GM12892 (cell line): ENCODE measurements at regions not wholly inside any gene's neighbourhood (a gene's known extent, or its start where the extent isn't known, plus 50 kb on each side); places are given as distances from the start of the nearest gene placed in this dataset.

Experiments
- POLR2A ChIP-seq: IDR thresholded peaks from 2 replicates; pipeline ENCODE4 v1.6.1; 2011; ENCODE audit warnings: low read depth, low read length, control low read depth
- POLR2AphosphoS5 ChIP-seq: IDR thresholded peaks from 2 replicates; pipeline ENCODE4 v1.6.1; 2011; ENCODE audit warnings: low read depth, low read length, control low read depth
- TAF1 ChIP-seq: IDR thresholded peaks from 2 replicates; pipeline ENCODE4 v1.6.1; 2011; ENCODE audit warnings: low read depth, mild to moderate bottlenecking, control low read depth, low read length, borderline replicate concordance

DNA sequence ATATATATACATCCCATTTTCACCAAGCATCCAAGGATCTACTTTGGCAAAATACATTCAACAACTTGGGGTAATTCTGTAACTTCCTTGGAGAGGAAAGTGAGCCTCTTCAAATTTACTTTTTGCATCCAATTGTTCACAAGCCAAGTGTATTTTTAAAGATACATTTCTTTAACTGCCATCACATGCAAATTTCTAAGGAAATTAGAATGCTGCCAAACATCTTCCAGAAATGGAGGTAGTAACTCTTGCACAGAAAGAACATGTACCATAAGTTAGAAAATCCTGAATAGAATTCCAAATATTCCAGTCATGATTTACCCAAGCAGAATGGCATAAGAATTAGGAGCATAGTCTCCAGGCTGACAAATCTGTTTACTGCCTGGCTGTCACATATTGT lies 220.5 kb upstream of the NWD2 start:
- TF ChIP-seq POLR2AphosphoS5, result no peak
- no peak for TF ChIP-seq POLR2A
- no peak for TF ChIP-seq TAF1
